SHP77 (cell line): ENCODE measurements at regions not wholly inside any gene's neighbourhood (a gene's known extent, or its start where the extent isn't known, plus 50 kb on each side); places are given as distances from the start of the nearest gene placed in this dataset.

ENCODE experiments used
- DNase-seq, 2 experiments: peaks; one replicate each; lab custom pipeline; 2025; lab: John Stamatoyannopoulos, UW

- DNase-seq, result no peak
These were observed 194.3 kb upstream of the PRKCQ start for GRCh38 chr10:6774406-6774805.

- no peak for DNase-seq
These were observed 191.3 kb upstream of the PRKCQ start for GRCh38 chr10:6771331-6771730.

GRCh38 chr10:6770846-6771245 is 190.8 kb upstream of the PRKCQ start:
- no peak for DNase-seq

- DNase-seq, result no peak
These were observed 189.8 kb upstream of the PRKCQ start for GRCh38 chr10:6769704-6770417.

GRCh38 chr10:6766131-6766801 is 186.2 kb upstream of the PRKCQ start:
- DNase-seq, result no peak

- DNase-seq, result no peak
These were observed 183.3 kb upstream of the PRKCQ start for GRCh38 chr10:6763423-6763822.

- no peak for DNase-seq
These were observed 182.9 kb upstream of the PRKCQ start for GRCh38 chr10:6763001-6763400.

- no peak for DNase-seq
These were observed 179.9 kb upstream of the PRKCQ start for GRCh38 chr10:6759961-6760360.

- DNase-seq, result no peak
These were observed 177.1 kb upstream of the PRKCQ start for GRCh38 chr10:6757158-6757557.

- DNase-seq, result no peak
These were observed 176.6 kb upstream of the PRKCQ start for GRCh38 chr10:6756716-6757115.

GRCh38 chr10:6755781-6756460 is 175.8 kb upstream of the PRKCQ start:
- no peak for DNase-seq

- no peak for DNase-seq
These were observed 173.6 kb upstream of the PRKCQ start for GRCh38 chr10:6753644-6754043.

- no peak for DNase-seq
These were observed 171.3 kb upstream of the PRKCQ start for GRCh38 chr10:6751363-6751762.

GRCh38 chr10:6748981-6749635 is 169.0 kb upstream of the PRKCQ start:
- DNase-seq, result no peak

GRCh38 chr10:6748029-6748428 is 168.0 kb upstream of the PRKCQ start:
- no peak for DNase-seq

GRCh38 chr10:6746782-6747181 is 166.7 kb upstream of the PRKCQ start:
- DNase-seq, result no peak

GRCh38 chr10:6743291-6743849 is 163.3 kb upstream of the PRKCQ start:
- no peak for DNase-seq

GRCh38 chr10:6741541-6741941 is 161.5 kb upstream of the PRKCQ start:
- DNase-seq, result no peak

GRCh38 chr10:6739530-6740174 is 159.6 kb upstream of the PRKCQ start:
- DNase-seq, result no peak

GRCh38 chr10:6738112-6738768 is 158.2 kb upstream of the PRKCQ start:
- no peak for DNase-seq

GRCh38 chr10:6737758-6738111 is 157.7 kb upstream of the PRKCQ start:
- DNase-seq, result no peak
